WTC11 (cell line): ENCODE measurements at regions not wholly inside any gene's neighbourhood (a gene's known extent, or its start where the extent isn't known, plus 50 kb on each side); places are given as distances from the start of the nearest gene placed in this dataset.

Source experiments
- ATAC-seq: fragments of 200-7000 bp; cut with Tn5 transposase; 2 replicates; pipeline ENCODE4 v1.10.0; 2021; ENCODE audit warnings: mild to moderate bottlenecking, moderate library complexity
- CTCF ChIA-PET: fragments of 300-600 bp; sonication (Branson Sonifier 250); formaldehyde crosslinking; loops from one replicate; lab custom pipeline; 2021; ENCODE audit warnings: antibody characterized with exemption; lab: Charles Lee
- POLR2A ChIA-PET: fragments of 350-600 bp; sonication (Branson Sonifier 250); formaldehyde crosslinking; loops from one replicate; lab custom pipeline; 2021; ENCODE audit warnings: antibody characterized with exemption; lab: Charles Lee
- DNase-seq: peaks from one replicate; pipeline ENCODE4 v3.0.0; 2021; ENCODE audit warnings: low spot score
- H3K27ac Mint-ChIP-seq: 2 replicates; pipeline ENCODE4 v1.8.0; 2021; ENCODE audit warnings: mixed read lengths
- H3K27me3 Mint-ChIP-seq: 2 replicates; pipeline ENCODE4 v1.8.0; 2021; ENCODE audit warnings: low read depth, mild to moderate bottlenecking, moderate library complexity, mixed read lengths
- H3K36me3 Mint-ChIP-seq: 2 replicates; pipeline ENCODE4 v1.8.0; 2021; ENCODE audit warnings: mixed read lengths
- H3K4me1 Mint-ChIP-seq: 2 replicates; pipeline ENCODE4 v1.8.0; 2022; ENCODE audit warnings: mixed read lengths
- H3K4me3 Mint-ChIP-seq: 2 replicates; pipeline ENCODE4 v1.8.0; 2021; ENCODE audit warnings: mild to moderate bottlenecking, moderate library complexity, mixed read lengths
- H3K9me3 Mint-ChIP-seq: 2 replicates; pipeline ENCODE4 v1.8.0; 2021; ENCODE audit warnings: mixed read lengths
- ATF3 ChIP-seq: sonication (generic); formaldehyde crosslinking; conservative IDR thresholded peaks from 2 replicates; pipeline ENCODE4 v1.8.1; 2022; ENCODE audit warnings: mild to moderate bottlenecking, missing genetic modification reagents
- CREB1 ChIP-seq: sonication (generic); formaldehyde crosslinking; IDR thresholded peaks from 2 replicates; pipeline ENCODE4 v1.8.0; 2023; ENCODE audit warnings: mild to moderate bottlenecking, missing genetic modification reagents
- ESRRA ChIP-seq: sonication (generic); formaldehyde crosslinking; IDR thresholded peaks from 2 replicates; pipeline ENCODE4 v1.8.1; 2022; ENCODE audit warnings: mild to moderate bottlenecking, missing genetic modification reagents, borderline replicate concordance
- ETV6 ChIP-seq: sonication (generic); formaldehyde crosslinking; IDR thresholded peaks from 2 replicates; pipeline ENCODE4 v1.8.1; 2022; ENCODE audit warnings: mild to moderate bottlenecking, missing genetic modification reagents
- GTF2I ChIP-seq: fragments of 250-450 bp; sonication (Bioruptor Pico); conservative IDR thresholded peaks from 2 replicates; pipeline ENCODE4 v1.4.0; 2021; ENCODE audit warnings: mild to moderate bottlenecking
- JUN ChIP-seq: sonication (generic); formaldehyde crosslinking; IDR thresholded peaks from 2 replicates; pipeline ENCODE4 v1.8.0; 2023; ENCODE audit warnings: mild to moderate bottlenecking, missing genetic modification reagents
- MAX ChIP-seq: sonication (generic); formaldehyde crosslinking; IDR thresholded peaks from 2 replicates; pipeline ENCODE4 v1.8.0; 2022; ENCODE audit warnings: mild to moderate bottlenecking, missing genetic modification reagents
- MXD4 ChIP-seq: fragments of 250-450 bp; sonication (Bioruptor Pico); IDR thresholded peaks from 2 replicates; pipeline ENCODE4 v1.8.0; 2021; ENCODE audit warnings: mild to moderate bottlenecking, moderate library complexity, borderline replicate concordance
- MYBL2 ChIP-seq: sonication (generic); formaldehyde crosslinking; IDR thresholded peaks from 2 replicates; pipeline ENCODE4 v1.8.1; 2023; ENCODE audit warnings: mild to moderate bottlenecking, moderate library complexity, missing genetic modification reagents
- NR3C1 ChIP-seq: sonication (generic); formaldehyde crosslinking; conservative IDR thresholded peaks from 2 replicates; pipeline ENCODE4 v1.8.1; 2023; ENCODE audit warnings: low read depth, mild to moderate bottlenecking, missing genetic modification reagents
- PREB ChIP-seq: sonication (generic); formaldehyde crosslinking; IDR thresholded peaks from 2 replicates; pipeline ENCODE4 v1.8.1; 2022; ENCODE audit warnings: mild to moderate bottlenecking, missing genetic modification reagents, moderate library complexity, borderline replicate concordance
- SMAD4 ChIP-seq: sonication (generic); formaldehyde crosslinking; IDR thresholded peaks from 2 replicates; pipeline ENCODE4 v1.8.0; 2022; ENCODE audit warnings: mild to moderate bottlenecking, missing genetic modification reagents
- TP53 ChIP-seq: sonication (generic); formaldehyde crosslinking; IDR thresholded peaks from 2 replicates; pipeline ENCODE4 v1.8.1; 2023; ENCODE audit warnings: mild to moderate bottlenecking, missing genetic modification reagents
- ZBTB21 ChIP-seq: sonication (generic); formaldehyde crosslinking; IDR thresholded peaks from 2 replicates; pipeline ENCODE4 v1.8.1; 2023; ENCODE audit warnings: mild to moderate bottlenecking, missing genetic modification reagents, borderline replicate concordance
- ZMAT4 ChIP-seq: fragments of 250-450 bp; sonication (Bioruptor Pico); IDR thresholded peaks from 2 replicates; pipeline ENCODE4 v1.9.0; 2021; ENCODE audit warnings: mild to moderate bottlenecking
- ZNF317 ChIP-seq: sonication (generic); formaldehyde crosslinking; IDR thresholded peaks from 2 replicates; pipeline ENCODE4 v1.8.1; 2023; ENCODE audit warnings: low read depth, mild to moderate bottlenecking, moderate library complexity, missing genetic modification reagents, borderline replicate concordance
- ZNF671 ChIP-seq: fragments of 250-450 bp; sonication (Bioruptor Pico); IDR thresholded peaks from 2 replicates; pipeline ENCODE4 v1.8.0; 2021; ENCODE audit warnings: mild to moderate bottlenecking
- TF ChIP-seq, protein P1 (sequence below): sonication (generic); formaldehyde crosslinking; IDR thresholded peaks from 2 replicates; pipeline ENCODE4 v1.8.1; 2023; ENCODE audit warnings: mild to moderate bottlenecking, missing genetic modification reagents, borderline replicate concordance
- TF ChIP-seq, protein P2 (sequence below): sonication (generic); formaldehyde crosslinking; IDR thresholded peaks from 2 replicates; pipeline ENCODE4 v1.8.1; 2023; ENCODE audit warnings: mild to moderate bottlenecking, missing genetic modification reagents, moderate library complexity

DNA sequence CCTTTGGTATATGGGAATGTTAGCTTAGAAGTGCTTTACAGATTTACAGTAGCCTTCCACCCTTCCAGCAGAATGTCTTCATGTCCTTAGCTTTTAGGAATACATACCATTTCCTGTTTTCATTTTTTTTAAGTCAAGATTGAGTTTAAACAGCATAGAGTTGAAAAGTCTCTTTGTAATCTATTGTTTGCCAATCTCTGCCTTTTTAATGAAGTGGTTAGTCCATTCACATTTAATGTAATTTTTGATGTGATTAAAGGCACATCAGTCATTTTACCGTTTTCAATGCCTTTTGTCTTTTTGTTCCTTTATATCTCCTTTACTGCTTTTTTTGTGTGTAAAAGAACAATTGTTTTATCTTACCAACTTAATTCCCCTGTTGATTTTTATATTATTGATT lies 233.4 kb upstream of the SMIM21 start:
- POLR2A ChIA-PET, result no interaction called here
- peaks cover 24% of the 10 kb centered on the region for H3K4me1 Mint-ChIP-seq
- H3K27ac Mint-ChIP-seq, result no peak overlapping the region
- H3K27me3 Mint-ChIP-seq, result peaks cover 9% of the 10 kb centered on the region; the same call in 1 of the 2 replicates
- peaks cover 57% of the 10 kb centered on the region for H3K9me3 Mint-ChIP-seq
- H3K36me3 Mint-ChIP-seq, result peaks cover 44% of the 10 kb centered on the region
- H3K4me3 Mint-ChIP-seq, result no peak overlapping the region
- CTCF ChIA-PET, result no interaction called here
- TF ChIP-seq GTF2I (CRISPR knock-in tag), result 0 out of 2 replicates have a peak, but pooled peaks have one; percentile 32
- TF ChIP-seq ZBTB21 (CRISPR knock-in tag), result no peak
- no peak for ATAC-seq
- no peak for DNase-seq

DNA sequence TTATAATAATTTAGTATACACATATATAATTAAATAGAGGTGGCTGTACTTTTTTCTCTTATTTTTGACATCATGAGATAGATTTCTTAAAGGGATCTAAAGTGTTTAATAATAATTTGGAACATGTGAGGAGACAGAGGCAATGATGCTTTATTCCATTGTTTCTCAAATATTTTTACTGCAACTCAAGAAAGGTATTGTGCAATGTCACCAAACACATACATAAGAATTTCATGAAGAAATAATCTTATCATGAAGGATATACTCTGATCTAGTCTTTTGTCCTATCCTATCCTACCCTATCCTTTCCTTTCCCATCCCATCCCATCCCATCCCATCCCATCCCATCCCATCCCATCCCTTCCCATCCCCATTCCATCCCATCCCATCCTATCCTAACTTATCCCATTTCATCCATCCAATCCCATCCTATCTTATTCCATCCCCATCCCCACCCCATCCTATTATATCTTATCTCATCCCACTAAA lies 232.1 kb upstream of the SMIM21 start:
- Mint-ChIP-seq H3K4me3 (no peak overlapping the region), H3K27me3 (peaks cover 11% of the 10 kb centered on the region), H3K27ac (no peak overlapping the region), H3K36me3 (peaks cover 44% of the 10 kb centered on the region), H3K9me3 (peaks cover 48% of the 10 kb centered on the region), H3K4me1 (peaks cover 27% of the 10 kb centered on the region)
- CTCF ChIA-PET, result no interaction called here
- no peak for DNase-seq
- TF ChIP-seq, protein P1, sequence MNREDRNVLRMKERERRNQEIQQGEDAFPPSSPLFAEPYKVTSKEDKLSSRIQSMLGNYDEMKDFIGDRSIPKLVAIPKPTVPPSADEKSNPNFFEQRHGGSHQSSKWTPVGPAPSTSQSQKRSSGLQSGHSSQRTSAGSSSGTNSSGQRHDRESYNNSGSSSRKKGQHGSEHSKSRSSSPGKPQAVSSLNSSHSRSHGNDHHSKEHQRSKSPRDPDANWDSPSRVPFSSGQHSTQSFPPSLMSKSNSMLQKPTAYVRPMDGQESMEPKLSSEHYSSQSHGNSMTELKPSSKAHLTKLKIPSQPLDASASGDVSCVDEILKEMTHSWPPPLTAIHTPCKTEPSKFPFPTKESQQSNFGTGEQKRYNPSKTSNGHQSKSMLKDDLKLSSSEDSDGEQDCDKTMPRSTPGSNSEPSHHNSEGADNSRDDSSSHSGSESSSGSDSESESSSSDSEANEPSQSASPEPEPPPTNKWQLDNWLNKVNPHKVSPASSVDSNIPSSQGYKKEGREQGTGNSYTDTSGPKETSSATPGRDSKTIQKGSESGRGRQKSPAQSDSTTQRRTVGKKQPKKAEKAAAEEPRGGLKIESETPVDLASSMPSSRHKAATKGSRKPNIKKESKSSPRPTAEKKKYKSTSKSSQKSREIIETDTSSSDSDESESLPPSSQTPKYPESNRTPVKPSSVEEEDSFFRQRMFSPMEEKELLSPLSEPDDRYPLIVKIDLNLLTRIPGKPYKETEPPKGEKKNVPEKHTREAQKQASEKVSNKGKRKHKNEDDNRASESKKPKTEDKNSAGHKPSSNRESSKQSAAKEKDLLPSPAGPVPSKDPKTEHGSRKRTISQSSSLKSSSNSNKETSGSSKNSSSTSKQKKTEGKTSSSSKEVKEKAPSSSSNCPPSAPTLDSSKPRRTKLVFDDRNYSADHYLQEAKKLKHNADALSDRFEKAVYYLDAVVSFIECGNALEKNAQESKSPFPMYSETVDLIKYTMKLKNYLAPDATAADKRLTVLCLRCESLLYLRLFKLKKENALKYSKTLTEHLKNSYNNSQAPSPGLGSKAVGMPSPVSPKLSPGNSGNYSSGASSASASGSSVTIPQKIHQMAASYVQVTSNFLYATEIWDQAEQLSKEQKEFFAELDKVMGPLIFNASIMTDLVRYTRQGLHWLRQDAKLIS, result no peak
- TF ChIP-seq ZNF317, result no peak
- no peak for TF ChIP-seq ZNF671
- TF ChIP-seq ZMAT4 (CRISPR knock-in tag), result no peak
- no peak for TF ChIP-seq PREB (CRISPR knock-in tag)
- no peak for TF ChIP-seq MAX
- no peak for TF ChIP-seq GTF2I (CRISPR knock-in tag)
- no peak for TF ChIP-seq SMAD4
- no peak for TF ChIP-seq JUN
- no peak for TF ChIP-seq MYBL2 (CRISPR knock-in tag)
- no peak for TF ChIP-seq TP53 (CRISPR knock-in tag)
- no peak for TF ChIP-seq MXD4 (CRISPR knock-in tag)
- no peak for TF ChIP-seq ESRRA (CRISPR knock-in tag)
- TF ChIP-seq ATF3 (CRISPR knock-in tag), result no peak
- TF ChIP-seq ETV6 (CRISPR knock-in tag), result no peak
- no peak for TF ChIP-seq CREB1 (CRISPR knock-in tag)
- TF ChIP-seq, protein P2, sequence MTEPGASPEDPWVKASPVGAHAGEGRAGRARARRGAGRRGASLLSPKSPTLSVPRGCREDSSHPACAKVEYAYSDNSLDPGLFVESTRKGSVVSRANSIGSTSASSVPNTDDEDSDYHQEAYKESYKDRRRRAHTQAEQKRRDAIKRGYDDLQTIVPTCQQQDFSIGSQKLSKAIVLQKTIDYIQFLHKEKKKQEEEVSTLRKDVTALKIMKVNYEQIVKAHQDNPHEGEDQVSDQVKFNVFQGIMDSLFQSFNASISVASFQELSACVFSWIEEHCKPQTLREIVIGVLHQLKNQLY (CRISPR knock-in tag), result no peak
- TF ChIP-seq NR3C1 (CRISPR knock-in tag), result no peak
- POLR2A ChIA-PET, result no interaction called here
- ATAC-seq, result no peak
